Lower lobe of right lung (tissue), 2 donors: ENCODE measurements at regions not wholly inside any gene's neighbourhood (a gene's known extent, or its start where the extent isn't known, plus 50 kb on each side); places are given as distances from the start of the nearest gene placed in this dataset.

Experiments
- ATAC-seq, 2 donors: fragments of 200-7000 bp; cut with Tn5 transposase; one replicate each; pipeline ENCODE4 v1.9.1; 2020 to 2022; ENCODE audit warnings: mild to moderate bottlenecking in 2 of 2, moderate library complexity in 2 of 2
- DNase-seq: peaks from one replicate; pipeline ENCODE4 v3.0.0-alpha.2; 2020
- H3K27ac ChIP-seq: fragments of 200-600 bp; one replicate; pipeline ENCODE4 v1.8.0; 2022
- H3K27me3 ChIP-seq: fragments of 200-600 bp; one replicate; pipeline ENCODE4 v1.8.0; 2022; ENCODE audit warnings: low read depth
- H3K36me3 ChIP-seq: fragments of 200-600 bp; one replicate; pipeline ENCODE4 v1.8.0; 2022; ENCODE audit warnings: mild to moderate bottlenecking
- H3K4me1 ChIP-seq: fragments of 200-600 bp; one replicate; pipeline ENCODE4 v1.8.0; 2022
- H3K4me3 ChIP-seq: fragments of 200-600 bp; one replicate; pipeline ENCODE4 v1.8.0; 2022; ENCODE audit warnings: mild to moderate bottlenecking
- H3K9me3 ChIP-seq: fragments of 200-600 bp; one replicate; pipeline ENCODE4 v1.8.0; 2022
- CTCF ChIP-seq: fragments of 200-600 bp; IDR thresholded peaks from one replicate; pipeline ENCODE4 v1.8.0; 2022; ENCODE audit warnings: antibody characterized with exemption, mild to moderate bottlenecking
- intact Hi-C: fragments of 100-400 bp; cut with DNase I; formaldehyde crosslinking; loops from one replicate; pipeline ENCODE4 v1.11.0; 2022
- donor health status: DM: no; HTN: yes; CAD: no; lungs with severe emphysema.

GRCh38 chr7:42489299-42489698 lies 252.3 kb upstream of the GLI3 start:
- no peak for TF ChIP-seq CTCF
- H3K4me3 ChIP-seq = no peak overlapping the region
- H3K4me1 ChIP-seq = peaks cover 6% of the 10 kb centered on the region
- no peaks in the 10 kb centered on the region for H3K36me3 ChIP-seq
- intact Hi-C loops = no loop called here
- ATAC-seq = no peak
- no peaks in the 10 kb centered on the region for H3K27me3 ChIP-seq
- H3K27ac ChIP-seq = no peak overlapping the region
- H3K9me3 ChIP-seq = no peaks in the 10 kb centered on the region
- no peak for DNase-seq

GRCh38 chr7:42485301-42485766 lies 248.3 kb upstream of the GLI3 start:
- intact Hi-C loops = no loop called here
- no peak for DNase-seq
- no peak overlapping the region for H3K4me3 ChIP-seq
- no peaks in the 10 kb centered on the region for H3K27me3 ChIP-seq
- H3K9me3 ChIP-seq = no peaks in the 10 kb centered on the region
- no peaks in the 10 kb centered on the region for H3K36me3 ChIP-seq
- TF ChIP-seq CTCF = no peak
- H3K4me1 ChIP-seq = no peaks in the 10 kb centered on the region
- no peak overlapping the region for H3K27ac ChIP-seq
- ATAC-seq = no peak

- intact Hi-C loops = no loop called here
These were observed 246.9 kb upstream of the GLI3 start for GRCh38 chr7:42483886-42484285.

GRCh38 chr7:42479816-42480633 lies 243.0 kb upstream of the GLI3 start:
- intact Hi-C loops = no loop called here
- Histone ChIP-seq H3K4me3 (no peak overlapping the region), H3K27me3 (no peaks in the 10 kb centered on the region), H3K36me3 (no peaks in the 10 kb centered on the region), H3K27ac (peak overlapping the region; percentile 37), H3K9me3 (no peaks in the 10 kb centered on the region), H3K4me1 (peaks cover 5% of the 10 kb centered on the region)
- DNase-seq (no peak), ATAC-seq (peak in 1 of 2 donors; percentile 61)
- TF ChIP-seq CTCF = no peak

More at GRCh38 chr7:42483886-42484285, 246.9 kb upstream of the GLI3 start:
- DNase-seq (no peak), ATAC-seq (no peak)
- Histone ChIP-seq H3K9me3 (no peaks in the 10 kb centered on the region), H3K27ac (no peak overlapping the region), H3K36me3 (no peaks in the 10 kb centered on the region), H3K27me3 (no peaks in the 10 kb centered on the region), H3K4me3 (no peak overlapping the region), H3K4me1 (peaks cover 5% of the 10 kb centered on the region)
- TF ChIP-seq CTCF = no peak

GRCh38 chr7:42479452-42479815 lies 242.4 kb upstream of the GLI3 start:
- H3K27me3 ChIP-seq = no peaks in the 10 kb centered on the region
- H3K9me3 ChIP-seq = no peaks in the 10 kb centered on the region
- H3K36me3 ChIP-seq = no peaks in the 10 kb centered on the region
- ATAC-seq (no peak), DNase-seq (no peak)
- H3K4me3 ChIP-seq = no peak overlapping the region
- no peak for TF ChIP-seq CTCF
- H3K4me1 ChIP-seq = peaks cover 5% of the 10 kb centered on the region
- intact Hi-C loops = no loop called here
- H3K27ac ChIP-seq = peak overlapping the region; percentile 48
